ENCODE measurements at regions not wholly inside any gene's neighbourhood (a gene's known extent, or its start where the extent isn't known, plus 50 kb on each side); places are given as distances from the start of the nearest gene placed in this dataset.

DNA sequence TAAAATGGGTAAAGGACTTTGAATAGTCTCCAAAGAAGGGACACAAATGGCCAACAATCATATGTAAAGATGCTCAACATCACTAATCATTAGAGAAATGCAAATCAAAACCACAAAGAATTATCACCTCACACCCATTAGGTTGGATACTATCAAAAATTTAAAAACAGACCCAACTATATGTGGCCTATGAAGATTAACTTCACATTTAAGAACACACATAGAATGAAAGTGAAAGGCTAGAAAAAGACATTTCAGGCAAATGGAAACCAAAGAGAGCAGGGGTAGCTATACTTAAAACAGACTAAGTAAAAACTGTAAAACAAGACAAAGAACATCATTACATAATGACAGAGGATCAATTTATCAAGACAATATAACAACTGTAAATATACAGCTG is 53.5 kb upstream of the ASPRV1 start:
- Histone ChIP-seq H3K4me1 (ENCODE audit: control insufficient read depth in 5 of 5, insufficient read depth in 5 of 5, low read length in 5 of 5) (peaks cover 0 to 4% (median 0%) of the 10 kb centered on the region in 5 donors), H3K9ac (ENCODE audit: insufficient read depth in 1 of 2, low read length in 2 of 2) (no peak overlapping the region), H3K4me3 (no peak overlapping the region), H3K9me3 (ENCODE audit: control insufficient read depth in 4 of 4, insufficient read depth in 3 of 4, low read length in 3 of 4) (peaks cover 0 to 1% (median 0%) of the 10 kb centered on the region in 4 donors), H3K36me3 (ENCODE audit: control insufficient read depth in 4 of 4, insufficient read depth in 4 of 4, low read length in 4 of 4) (peaks cover 0 to 5% (median 0%) of the 10 kb centered on the region in 4 donors), H3K27me3 (ENCODE audit: control insufficient read depth in 3 of 3, insufficient read depth in 3 of 3, low read length in 2 of 3) (no peaks in the 10 kb centered on the region), H3K27ac (ENCODE audit: low read depth in 1 of 2, low read length in 1 of 2) (no peak overlapping the region)
- TF ChIP-seq, protein P1, sequence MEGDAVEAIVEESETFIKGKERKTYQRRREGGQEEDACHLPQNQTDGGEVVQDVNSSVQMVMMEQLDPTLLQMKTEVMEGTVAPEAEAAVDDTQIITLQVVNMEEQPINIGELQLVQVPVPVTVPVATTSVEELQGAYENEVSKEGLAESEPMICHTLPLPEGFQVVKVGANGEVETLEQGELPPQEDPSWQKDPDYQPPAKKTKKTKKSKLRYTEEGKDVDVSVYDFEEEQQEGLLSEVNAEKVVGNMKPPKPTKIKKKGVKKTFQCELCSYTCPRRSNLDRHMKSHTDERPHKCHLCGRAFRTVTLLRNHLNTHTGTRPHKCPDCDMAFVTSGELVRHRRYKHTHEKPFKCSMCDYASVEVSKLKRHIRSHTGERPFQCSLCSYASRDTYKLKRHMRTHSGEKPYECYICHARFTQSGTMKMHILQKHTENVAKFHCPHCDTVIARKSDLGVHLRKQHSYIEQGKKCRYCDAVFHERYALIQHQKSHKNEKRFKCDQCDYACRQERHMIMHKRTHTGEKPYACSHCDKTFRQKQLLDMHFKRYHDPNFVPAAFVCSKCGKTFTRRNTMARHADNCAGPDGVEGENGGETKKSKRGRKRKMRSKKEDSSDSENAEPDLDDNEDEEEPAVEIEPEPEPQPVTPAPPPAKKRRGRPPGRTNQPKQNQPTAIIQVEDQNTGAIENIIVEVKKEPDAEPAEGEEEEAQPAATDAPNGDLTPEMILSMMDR (IDR thresholded peaks at IDR 0.05; ENCODE audit: control extremely low read depth, extremely low read depth), result no peak
- DNase-seq (no peak), ATAC-seq (ENCODE audit: insufficient read depth, low FRiP score) (no peak)

DNA sequence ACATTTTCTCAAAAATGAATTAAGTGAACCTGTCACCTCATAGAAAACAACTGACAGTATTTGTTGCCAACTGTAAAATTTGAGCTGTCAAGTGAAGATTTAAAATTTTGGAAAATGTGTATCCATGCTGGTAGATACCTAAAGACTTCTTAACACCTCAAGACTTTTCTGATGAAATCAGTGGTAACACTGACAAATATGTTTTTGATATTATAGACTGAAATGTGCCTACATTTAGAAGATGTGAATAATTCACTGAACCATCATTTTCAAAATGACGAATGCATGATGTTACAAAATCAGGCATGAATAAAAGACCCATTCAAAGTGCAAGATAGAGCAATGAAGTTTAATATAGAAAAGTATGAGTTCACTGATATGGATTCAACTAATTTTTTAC is 51.5 kb upstream of the ASPRV1 start:
- peaks cover 0 to 5% (median 0%) of the 10 kb centered on the region in 5 donors for H3K4me1 ChIP-seq (ENCODE audit: control insufficient read depth in 5 of 5, insufficient read depth in 5 of 5, low read length in 5 of 5)
- peaks cover 0 to 1% (median 0%) of the 10 kb centered on the region in 4 donors for H3K9me3 ChIP-seq (ENCODE audit: control insufficient read depth in 4 of 4, insufficient read depth in 3 of 4, low read length in 3 of 4)
- TF ChIP-seq, protein P1 (IDR thresholded peaks at IDR 0.05; ENCODE audit: control extremely low read depth, extremely low read depth), result no peak
- H3K4me3 ChIP-seq, result no peak overlapping the region
- no peak for DNase-seq
- no peak overlapping the region for H3K9ac ChIP-seq (ENCODE audit: insufficient read depth in 1 of 2, low read length in 2 of 2)
- WGBS, 2 donors, result 93 to 95% methylated on average over 1 of the region's 1 CpG
- no peaks in the 10 kb centered on the region for H3K27me3 ChIP-seq (ENCODE audit: control insufficient read depth in 3 of 3, insufficient read depth in 3 of 3, low read length in 2 of 3)
- ATAC-seq (ENCODE audit: insufficient read depth, low FRiP score), result no peak
- H3K36me3 ChIP-seq (ENCODE audit: control insufficient read depth in 4 of 4, insufficient read depth in 4 of 4, low read length in 4 of 4), result peaks cover 0 to 5% (median under 1%) of the 10 kb centered on the region in 4 donors
- H3K27ac ChIP-seq (ENCODE audit: low read depth in 1 of 2, low read length in 1 of 2), result no peak overlapping the region

GRCh38 chr2:70011786-70012185 is 50.4 kb upstream of the ASPRV1 start:
- Histone ChIP-seq H3K27me3 (ENCODE audit: control insufficient read depth in 3 of 3, insufficient read depth in 3 of 3, low read length in 2 of 3) (no peaks in the 10 kb centered on the region), H3K4me1 (ENCODE audit: control insufficient read depth in 5 of 5, insufficient read depth in 5 of 5, low read length in 5 of 5) (peaks cover 0 to 5% (median 0%) of the 10 kb centered on the region in 5 donors), H3K4me3 (no peak overlapping the region), H3K27ac (ENCODE audit: low read depth in 1 of 2, low read length in 1 of 2) (no peak overlapping the region), H3K36me3 (ENCODE audit: control insufficient read depth in 4 of 4, insufficient read depth in 4 of 4, low read length in 4 of 4) (peaks cover 0 to 5% (median under 1%) of the 10 kb centered on the region in 4 donors), H3K9ac (ENCODE audit: insufficient read depth in 1 of 2, low read length in 2 of 2) (no peak overlapping the region), H3K9me3 (ENCODE audit: control insufficient read depth in 4 of 4, insufficient read depth in 3 of 4, low read length in 3 of 4) (peaks cover 0 to 1% (median 0%) of the 10 kb centered on the region in 4 donors)
- no peak for DNase-seq
- WGBS, 2 donors, result 95 to 97% methylated on average over 7 of the region's 7 CpGs
- TF ChIP-seq, protein P1 (IDR thresholded peaks at IDR 0.05; ENCODE audit: control extremely low read depth, extremely low read depth), result no peak
- no peak for ATAC-seq (ENCODE audit: insufficient read depth, low FRiP score)

- DNase-seq, result no peak
- H3K27ac ChIP-seq (ENCODE audit: low read depth in 1 of 2, low read length in 1 of 2), result no peak overlapping the region
- H3K4me3 ChIP-seq, result no peak overlapping the region
- H3K9ac ChIP-seq (ENCODE audit: insufficient read depth in 1 of 2, low read length in 2 of 2), result no peak overlapping the region
- ATAC-seq (ENCODE audit: insufficient read depth, low FRiP score), result no peak
- peaks cover 0 to 5% (median 0%) of the 10 kb centered on the region in 5 donors for H3K4me1 ChIP-seq (ENCODE audit: control insufficient read depth in 5 of 5, insufficient read depth in 5 of 5, low read length in 5 of 5)
- TF ChIP-seq, protein P1 (IDR thresholded peaks at IDR 0.05; ENCODE audit: control extremely low read depth, extremely low read depth), result no peak
- H3K9me3 ChIP-seq (ENCODE audit: control insufficient read depth in 4 of 4, insufficient read depth in 3 of 4, low read length in 3 of 4), result no peaks in the 10 kb centered on the region
- H3K36me3 ChIP-seq (ENCODE audit: control insufficient read depth in 4 of 4, insufficient read depth in 4 of 4, low read length in 4 of 4), result peaks cover 0 to 2% (median under 1%) of the 10 kb centered on the region in 4 donors
- WGBS, 2 donors, result 81 to 83% methylated on average over 4 of the region's 4 CpGs
- H3K27me3 ChIP-seq (ENCODE audit: control insufficient read depth in 3 of 3, insufficient read depth in 3 of 3, low read length in 2 of 3), result no peaks in the 10 kb centered on the region
These were observed 49.9 kb upstream of the ASPRV1 start for GRCh38 chr2:70011335-70011734.
